ENCODE measurements at regions not wholly inside any gene's neighbourhood (a gene's known extent, or its start where the extent isn't known, plus 50 kb on each side); places are given as distances from the start of the nearest gene placed in this dataset.
A peak's percentile ranks its signal among the peaks of the same experiment; 100 is the strongest.

- no peaks in the 10 kb centered on the region for H3K23me2 ChIP-seq (ENCODE audit: low read depth, low read length)
- no peak overlapping the region for H4K91ac ChIP-seq (replicated peaks; ENCODE audit: insufficient read length, low read length)
- POLR2A ChIA-PET (ENCODE audit: partially characterized antibody): no interaction called here
- H3K27ac ChIP-seq (ENCODE audit: low read depth, low read length): no peak overlapping the region
- H4K8ac ChIP-seq (ENCODE audit: extremely low read depth, insufficient read depth, low read length): no peak overlapping the region
- no peak overlapping the region for H3K4me2 ChIP-seq (ENCODE audit: insufficient read depth in 1 of 2, low read depth in 2 of 2, low read length in 2 of 2)
- no peak overlapping the region for H2BK120ac ChIP-seq (replicated peaks; ENCODE audit: low read depth, low read length)
- no peaks in the 10 kb centered on the region for H3K79me2 ChIP-seq (ENCODE audit: control insufficient read depth in 1 of 2, insufficient read depth in 2 of 2, low read length in 2 of 2)
- no peak overlapping the region for H2BK12ac ChIP-seq (ENCODE audit: low read depth, low read length)
- peaks cover 0 to 4% of the 10 kb centered on the region in 2 experiments; a peak in 2 of 4 replicates for H3K9me3 ChIP-seq (ENCODE audit: insufficient read depth in 2 of 2, low read depth in 1 of 2, low read length in 1 of 2)
- H2BK15ac ChIP-seq (ENCODE audit: low read length): no peak overlapping the region
- no peaks in the 10 kb centered on the region for H3K4me1 ChIP-seq (replicated peaks in 1 of 4; ENCODE audit: control insufficient read depth in 3 of 4, insufficient read depth in 4 of 4, low read length in 3 of 4)
- no peak overlapping the region for H3K14ac ChIP-seq (ENCODE audit: insufficient read length)
- CTCF ChIA-PET (ENCODE audit: partially characterized antibody): interaction anchor here (0.6 to 1.8 kb wide), 3 partner anchors 10 to 96 kb away, joined by 3 to 4 read pairs (median 4); no protein-coding TSS in a partner anchor
- no peak overlapping the region for H3K23ac ChIP-seq (ENCODE audit: insufficient read length)
- H3K36me3 ChIP-seq (ENCODE audit: control insufficient read depth in 2 of 4, insufficient read depth in 4 of 4, low read length in 3 of 4): no peaks in the 10 kb centered on the region
- H2AFZ ChIP-seq (ENCODE audit: low read length): peak overlapping the region; percentile 35; the same call in 1 of the 2 replicates
- H3K56ac ChIP-seq (replicated peaks; ENCODE audit: insufficient read length, low read depth, low read length): no peak overlapping the region
- H2AK5ac ChIP-seq (ENCODE audit: low read depth, low read length): no peak overlapping the region
- no peak for TF ChIP-seq USF2 (IDR thresholded peaks at IDR 0.05; ENCODE audit: low read length)
- TF ChIP-seq CREB1 (IDR thresholded peaks at IDR 0.05): no peak
- no peak for TF ChIP-seq BCL11A (IDR thresholded peaks at IDR 0.05; ENCODE audit: low read depth in 2 of 2, low read length in 2 of 2)
- no peak for TF ChIP-seq POU5F1 (IDR thresholded peaks at IDR 0.05; ENCODE audit: low read depth, low read length)
- TF ChIP-seq RAD21 (IDR thresholded peaks at IDR 0.05 in 1 of 2, conservative IDR thresholded peaks at IDR 0.05 in 1 of 2; ENCODE audit: low read depth in 2 of 2, low read length in 2 of 2): no peak
- no peak for TF ChIP-seq ZNF274 (IDR thresholded peaks at IDR 0.05; ENCODE audit: borderline replicate concordance, extremely low read depth, low read length)
- TF ChIP-seq TAF7 (optimal IDR thresholded peaks at IDR 0.05; ENCODE audit: borderline replicate concordance, low read depth, low read length): no peak
- TF ChIP-seq JUN (IDR thresholded peaks at IDR 0.05; ENCODE audit: low read depth, low read length): no peak
- no peak for TF ChIP-seq CTCF (IDR thresholded peaks at IDR 0.05; ENCODE audit: control extremely low read depth in 1 of 3, insufficient read depth in 1 of 3, low read depth in 1 of 3, low read length in 3 of 3)
- TF ChIP-seq SRF (IDR thresholded peaks at IDR 0.05; ENCODE audit: low read depth, low read length): no peak
- no peak for DNase-seq (ENCODE audit: low read depth in 1 of 2, low spot score in 2 of 2)
- H2BK20ac ChIP-seq (ENCODE audit: low read length): no peak overlapping the region
- H2BK5ac ChIP-seq (ENCODE audit: low read depth, low read length): no peak overlapping the region
- FAIRE-seq: no peak
- no peak overlapping the region for H4K5ac ChIP-seq (ENCODE audit: insufficient read length, low read depth, low read length)
- no peaks in the 10 kb centered on the region for H3K79me1 ChIP-seq (ENCODE audit: low read depth, low read length)
- H3K18ac ChIP-seq (ENCODE audit: extremely low read depth, low read length): no peak overlapping the region
- no peaks in the 10 kb centered on the region for H4K20me1 ChIP-seq (replicated peaks in 1 of 2; ENCODE audit: control insufficient read depth in 1 of 2, insufficient read depth in 2 of 2, low read length in 2 of 2)
- no peak overlapping the region for H3K9ac ChIP-seq (replicated peaks in 1 of 4; ENCODE audit: extremely low read depth in 1 of 4, low read depth in 3 of 4, low read length in 3 of 4)
- H3K4me3 ChIP-seq (ENCODE audit: extremely low read depth in 1 of 4, insufficient read depth in 2 of 4, low read depth in 3 of 4, low read length in 4 of 4): no peak overlapping the region
- H3K27me3 ChIP-seq (replicated peaks in 1 of 4; ENCODE audit: control insufficient read depth in 3 of 4, extremely low read depth in 1 of 4, insufficient read depth in 3 of 4, low read length in 3 of 4): peaks cover 0 to 1% (median 0%) of the 10 kb centered on the region in 4 experiments; a peak in 1 of 7 replicates
- H3K4ac ChIP-seq (replicated peaks; ENCODE audit: insufficient read length, low read depth, low read length): no peak overlapping the region
- WGBS, 2 experiments (ENCODE audit: extremely low coverage in 1 of 2, insufficient coverage in 1 of 2, insufficient read length in 1 of 2, insufficient replicate concordance in 2 of 2, low coverage in 1 of 2, low lambda C conversion rate in 2 of 2, missing lambda C conversion rate in 1 of 2): 91% methylated on average over 1 of the region's 1 CpG; no CpG with 5 or more reads in 1 of the 2 experiments
Observed at GRCh38 chr6:144928847-144929246, 643.7 kb downstream of the UTRN start.

All from H1 (cell line).